ENCODE measurements at regions not wholly inside any gene's neighbourhood (a gene's known extent, or its start where the extent isn't known, plus 50 kb on each side); places are given as distances from the start of the nearest gene placed in this dataset.

- DNase-seq = no peak
Observed at GRCh38 chr1:217029281-217030157, 306.3 kb upstream of the ESRRG start.

GRCh38 chr1:217027403-217028080, 304.3 kb upstream of the ESRRG start:
- DNase-seq = no peak

- no peak for DNase-seq
Observed at GRCh38 chr1:217026531-217026930, 303.3 kb upstream of the ESRRG start.

GRCh38 chr1:217025381-217025780, 302.2 kb upstream of the ESRRG start:
- DNase-seq = no peak

- no peak for DNase-seq
Observed at GRCh38 chr1:217024911-217025310, 301.7 kb upstream of the ESRRG start.

GRCh38 chr1:217021956-217022355, 298.7 kb upstream of the ESRRG start:
- no peak for DNase-seq

GRCh38 chr1:217021400-217021799, 298.2 kb upstream of the ESRRG start:
- DNase-seq = no peak

- no peak for DNase-seq
Observed at GRCh38 chr1:217019475-217019874, 296.2 kb upstream of the ESRRG start.

- DNase-seq = no peak
Observed at GRCh38 chr1:217018648-217019047, 295.4 kb upstream of the ESRRG start.

GRCh38 chr1:217017165-217017564, 293.9 kb upstream of the ESRRG start:
- no peak for DNase-seq

- DNase-seq = no peak
Observed at GRCh38 chr1:217014066-217014465, 290.8 kb upstream of the ESRRG start.

DNA sequence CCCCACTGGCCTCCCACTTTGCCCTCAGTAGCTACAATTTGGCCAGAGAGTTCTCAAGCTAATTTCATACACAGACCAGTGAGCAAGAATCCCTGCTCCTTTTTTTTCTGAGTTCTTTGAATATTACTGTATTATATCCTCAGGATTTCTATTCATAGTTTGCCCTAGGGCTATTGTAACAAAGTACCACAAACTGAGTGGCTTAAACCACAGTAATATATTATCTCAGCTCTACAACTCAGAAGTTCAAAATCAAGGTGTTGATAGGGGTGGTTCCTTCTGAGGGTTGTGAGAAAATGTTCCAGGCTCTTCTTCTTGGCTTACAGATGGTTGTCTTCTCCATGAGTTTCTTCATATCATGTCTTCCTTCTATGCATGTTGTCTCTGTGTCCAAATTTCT, 289.4 kb upstream of the ESRRG start:
- no peak for DNase-seq

DNA sequence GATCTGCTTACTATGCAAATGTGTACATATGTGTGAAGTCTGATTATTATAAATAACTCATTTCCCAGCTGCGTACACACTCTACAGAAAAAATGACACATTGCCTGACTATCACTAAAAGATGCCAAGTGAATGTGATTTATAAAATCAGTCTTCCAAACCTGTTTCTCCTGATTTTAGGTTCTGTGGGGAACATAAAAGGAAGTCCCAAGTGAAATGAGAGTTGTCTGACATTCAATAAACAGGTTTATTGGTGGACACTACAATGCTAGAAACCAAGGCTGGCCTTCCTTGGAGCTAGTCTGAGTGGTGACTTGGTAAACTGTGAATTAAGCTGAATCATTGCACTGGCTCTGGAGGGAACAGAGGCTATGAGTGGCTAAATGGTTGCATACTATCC, 287.9 kb upstream of the ESRRG start:
- no peak for DNase-seq

- DNase-seq = no peak
Observed at GRCh38 chr1:217010253-217010652, 287.0 kb upstream of the ESRRG start.

GRCh38 chr1:217009376-217009775, 286.1 kb upstream of the ESRRG start:
- no peak for DNase-seq

DNA sequence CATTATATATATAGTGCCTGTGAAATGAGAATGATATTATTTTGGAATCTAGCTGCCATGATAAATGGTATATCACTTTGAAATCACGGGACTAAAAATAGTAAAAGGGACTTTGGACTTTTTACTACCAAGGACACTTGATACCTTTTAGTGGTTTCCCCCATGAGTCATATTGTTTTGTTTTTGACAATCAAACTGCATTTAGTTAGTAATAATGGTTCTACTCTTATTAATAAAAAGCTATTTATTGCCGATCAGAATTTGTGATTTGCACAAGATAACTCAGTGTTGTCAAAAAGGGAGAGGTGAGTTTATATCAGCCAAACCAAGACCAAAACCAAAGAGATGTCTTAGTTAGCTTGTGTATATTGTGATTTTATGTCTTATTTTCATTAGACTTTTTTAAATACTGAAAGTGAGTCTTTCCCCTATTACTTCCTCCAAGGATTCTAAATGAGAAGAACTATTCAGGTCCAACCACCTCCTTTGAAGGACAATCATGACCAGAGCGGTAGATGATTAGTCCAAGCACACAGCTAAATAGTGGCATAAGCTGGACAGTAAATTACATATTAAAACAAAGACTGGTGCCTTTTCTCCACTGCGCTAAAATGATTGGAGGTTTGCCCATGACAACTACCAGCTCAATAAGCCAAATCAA, 281.7 kb upstream of the ESRRG start:
- DNase-seq = no peak

GRCh38 chr1:217003355-217003754, 280.1 kb upstream of the ESRRG start:
- no peak for DNase-seq

- no peak for DNase-seq
Observed at GRCh38 chr1:216997831-216998230, 274.6 kb upstream of the ESRRG start.

- no peak for DNase-seq
Observed at GRCh38 chr1:216997069-216997468, 273.8 kb upstream of the ESRRG start.

GRCh38 chr1:216984536-216984935, 261.3 kb upstream of the ESRRG start:
- DNase-seq = no peak

GRCh38 chr1:216983823-216984222, 260.6 kb upstream of the ESRRG start:
- no peak for DNase-seq

DNA sequence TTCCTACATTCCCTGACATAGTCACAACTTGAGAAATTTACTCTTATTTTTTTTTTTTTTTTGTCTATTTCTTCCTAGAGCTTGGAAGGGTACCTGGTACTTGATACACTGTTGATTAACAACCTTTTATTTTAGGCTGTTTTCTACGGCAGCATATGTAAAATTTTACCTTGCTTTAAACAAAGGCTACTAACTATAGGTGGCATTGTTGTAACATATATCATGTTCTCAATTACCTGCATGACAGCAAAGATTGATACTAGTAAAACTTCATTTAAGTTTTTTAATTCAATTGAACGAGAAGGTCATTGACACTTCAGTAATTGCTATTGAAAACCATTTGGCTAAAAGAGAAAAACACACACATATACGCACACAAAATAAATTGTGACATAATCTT, 238.3 kb upstream of the ESRRG start:
- DNase-seq = no peak

DNA sequence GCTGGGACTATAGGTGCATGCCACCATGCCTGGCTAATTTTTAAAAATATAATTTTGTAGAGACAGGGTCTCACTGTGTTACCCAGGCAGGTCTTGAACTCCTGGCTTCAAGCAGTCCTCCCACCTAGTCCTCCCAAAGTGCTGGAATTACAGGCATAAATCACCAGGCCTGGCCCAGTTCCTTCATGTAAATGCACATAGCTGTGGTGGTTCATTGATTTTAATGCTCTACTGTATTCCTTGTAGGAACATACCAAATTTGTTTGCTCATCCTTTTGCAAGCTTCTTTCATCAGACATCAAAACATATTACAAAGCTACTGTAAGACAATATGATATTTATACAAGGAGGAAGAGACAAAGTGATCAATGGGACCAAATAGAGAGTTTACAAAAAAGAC, 237.5 kb upstream of the ESRRG start:
- no peak for DNase-seq

GRCh38 chr1:216958569-216958968, 235.3 kb upstream of the ESRRG start:
- no peak for DNase-seq
